GM12878 (cell line): ENCODE measurements at regions not wholly inside any gene's neighbourhood (a gene's known extent, or its start where the extent isn't known, plus 50 kb on each side); places are given as distances from the start of the nearest gene placed in this dataset.

Source experiments
- ATAC-seq: fragments of 200-7000 bp; cut with Tn5 transposase; 3 replicates; pipeline ENCODE4 v1.9.1; 2020; ENCODE audit warnings: mild to moderate bottlenecking, moderate library complexity
- BruUV-seq: library from RNA; stranded (reverse); fragments of 400-500 nt; replicated peaks from 2 replicates; lab custom pipeline; 2021; lab: Mats Ljungman, UMichigan
- CTCF ChIA-PET: fragments of 300-600 bp; sonication (Branson Sonifier 250); formaldehyde crosslinking; extraction: SDS; loops from one replicate; lab custom pipeline; 2021; ENCODE audit warnings: inconsistent platforms; lab: Yijun Ruan, JAX
- POLR2A ChIA-PET: fragments of 350-600 bp; formaldehyde crosslinking; extraction: SDS; loops from one replicate; lab custom pipeline; 2021; ENCODE audit warnings: inconsistent platforms; lab: Charles Lee
- RAD21 ChIA-PET: fragments of 300-600 bp; sonication (Branson Sonifier 250); formaldehyde crosslinking; loops from one replicate; lab custom pipeline; 2023; ENCODE audit warnings: antibody characterized with exemption; ENCODE audit not compliant: unreplicated experiment; lab: Charles Lee
- SMC1A ChIA-PET: fragments of 300-600 bp; sonication (Branson Sonifier 250); formaldehyde crosslinking; loops from one replicate; lab custom pipeline; 2023; ENCODE audit not compliant: unreplicated experiment, uncharacterized antibody; lab: Charles Lee
- DNase-seq: peaks from one replicate; pipeline ENCODE4 v3.0.0-alpha.2; 2011; ENCODE audit warnings: low read depth, low spot score
- FAIRE-seq: peaks from 3 replicates; lab custom pipeline; 2011; peaks lifted over from hg19 to GRCh38; lab: Jason Lieb, UNC
- H2AFZ ChIP-seq: 2 replicates; pipeline ENCODE4 v1.6.0; 2011; ENCODE audit warnings: low read depth, low read length, control low read depth; ENCODE audit not compliant: control insufficient read depth
- H3K27ac ChIP-seq: 2 replicates; pipeline ENCODE4 v1.5.1; 2011; ENCODE audit warnings: control low read depth; ENCODE audit not compliant: control insufficient read depth, insufficient read depth
- H3K27me3 ChIP-seq, 2 experiments: replicated peaks in 1 of 2; 2 replicates each; pipeline versions ENCODE4 v1.6.0 to v1.6.1; 2011; ENCODE audit warnings: low read length in 1 of 2; ENCODE audit not compliant: control insufficient read depth in 2 of 2, insufficient read depth in 2 of 2
- H3K36me3 ChIP-seq, 2 experiments: 2 replicates each; pipeline ENCODE4 v1.5.1; 2011; ENCODE audit warnings: low read length in 1 of 2; ENCODE audit not compliant: control insufficient read depth in 2 of 2, insufficient read depth in 2 of 2
- H3K4me1 ChIP-seq: 2 replicates; pipeline ENCODE4 v1.6.1; 2011; ENCODE audit warnings: mild to moderate bottlenecking, low read length, moderate library complexity, mixed read lengths; ENCODE audit not compliant: control insufficient read depth, insufficient read depth
- H3K4me2 ChIP-seq: 2 replicates; pipeline ENCODE4 v1.6.0; 2011; ENCODE audit warnings: control low read depth; ENCODE audit not compliant: control insufficient read depth, insufficient read depth
- H3K4me3 ChIP-seq: fragments of 200-600 bp; sonication (generic); 2 replicates; pipeline ENCODE4 v1.5.1; 2016
- H3K79me2 ChIP-seq: 2 replicates; pipeline ENCODE4 v1.6.0; 2011; ENCODE audit warnings: low read length; ENCODE audit not compliant: control insufficient read depth, insufficient read depth
- H3K9ac ChIP-seq: 2 replicates; pipeline ENCODE4 v1.8.0; 2011; ENCODE audit warnings: low read length, control low read depth, mixed read lengths; ENCODE audit not compliant: control insufficient read depth, insufficient read depth
- H3K9me3 ChIP-seq: replicated peaks from 3 replicates; pipeline ENCODE4 v1.5.1; 2011; ENCODE audit warnings: mild to moderate bottlenecking, low read length; ENCODE audit not compliant: control insufficient read depth, insufficient read depth
- H4K20me1 ChIP-seq: 2 replicates; pipeline ENCODE4 v1.6.0; 2011; ENCODE audit not compliant: control insufficient read depth, insufficient read depth
- CHD1 ChIP-seq: IDR thresholded peaks from 2 replicates; pipeline ENCODE4 v1.6.1; 2012; ENCODE audit warnings: low read depth, low read length, improper control_type of control experiment
- E2F4 ChIP-seq: IDR thresholded peaks from 2 replicates; pipeline ENCODE4 v1.6.1; 2012; ENCODE audit warnings: low read depth, low read length, improper control_type of control experiment
- EGR1 ChIP-seq, 2 experiments: IDR thresholded peaks; 1 replicate in 1 of 2; 2 replicates in 1 of 2; pipeline ENCODE4 v1.6.1; 2011 to 2012; ENCODE audit warnings: low read depth in 2 of 2, low read length in 2 of 2, borderline replicate concordance in 1 of 2, mild to moderate bottlenecking in 1 of 2, moderate library complexity in 1 of 2
- FOS ChIP-seq: IDR thresholded peaks from 3 replicates; pipeline ENCODE4 v1.6.1; 2011; ENCODE audit warnings: borderline replicate concordance; ENCODE audit not compliant: insufficient read length; ENCODE audit errors: extremely low read depth
- KDM1A ChIP-seq: fragments of 200-600 bp; sonication (generic); IDR thresholded peaks from 2 replicates; pipeline ENCODE4 v1.6.1; 2016; ENCODE audit warnings: borderline replicate concordance
- MAX ChIP-seq: IDR thresholded peaks from 2 replicates; pipeline ENCODE4 v1.6.1; 2012; ENCODE audit warnings: low read depth, low read length, improper control_type of control experiment
- MTA3 ChIP-seq: IDR thresholded peaks from 2 replicates; pipeline ENCODE4 v1.6.1; 2012; ENCODE audit warnings: low read length, inconsistent platforms, borderline replicate concordance
- MYC ChIP-seq: IDR thresholded peaks from 2 replicates; pipeline ENCODE4 v1.6.1; 2011; ENCODE audit warnings: mild to moderate bottlenecking, low read length, moderate library complexity, inconsistent platforms; ENCODE audit not compliant: insufficient read depth, insufficient replicate concordance, insufficient read length, severe bottlenecking
- NFIC ChIP-seq: IDR thresholded peaks from 2 replicates; pipeline ENCODE4 v1.6.1; 2012; ENCODE audit warnings: low read depth, mild to moderate bottlenecking, inconsistent platforms, low read length, moderate library complexity
- NR2C1 ChIP-seq: fragments of 450-650 bp; IDR thresholded peaks from 2 replicates; pipeline ENCODE4 v1.6.1; 2017; ENCODE audit warnings: antibody characterized with exemption, mild to moderate bottlenecking, moderate library complexity
- POLR2AphosphoS2 ChIP-seq: IDR thresholded peaks from 2 replicates; pipeline ENCODE4 v1.6.1; 2011; ENCODE audit warnings: low read depth, mild to moderate bottlenecking, low read length, improper control_type of control experiment, moderate library complexity
- POU2F2 ChIP-seq: IDR thresholded peaks from 3 replicates; pipeline ENCODE4 v1.6.1; 2011; ENCODE audit warnings: low read depth, mild to moderate bottlenecking, low read length, borderline replicate concordance
- RB1 ChIP-seq: fragments of 450-650 bp; formaldehyde crosslinking; IDR thresholded peaks from 2 replicates; pipeline ENCODE4 v1.6.1; 2017; ENCODE audit warnings: mild to moderate bottlenecking, borderline replicate concordance
- RBBP5 ChIP-seq: fragments of 200-600 bp; sonication (generic); conservative IDR thresholded peaks from 2 replicates; pipeline ENCODE4 v1.6.1; 2016
- SMARCA5 ChIP-seq: fragments of 450-650 bp; IDR thresholded peaks from 2 replicates; pipeline ENCODE4 v1.6.1; 2017; ENCODE audit warnings: mild to moderate bottlenecking
- YBX1 ChIP-seq: fragments of 450-650 bp; IDR thresholded peaks from 2 replicates; pipeline ENCODE4 v1.6.1; 2016; ENCODE audit warnings: antibody characterized with exemption
- ZNF24 ChIP-seq: fragments of 450-650 bp; IDR thresholded peaks from 2 replicates; pipeline ENCODE4 v1.6.1; 2017; ENCODE audit warnings: antibody characterized with exemption, mild to moderate bottlenecking
- ZZZ3 ChIP-seq: IDR thresholded peaks from 2 replicates; pipeline ENCODE4 v1.6.1; 2011; ENCODE audit warnings: low read depth; ENCODE audit not compliant: control insufficient read depth, insufficient read length
- WGBS: methylation state at CpG from one replicate; pipeline ENCODE4 v1.1.6; 2016; ENCODE audit warnings: low lambda C conversion rate; ENCODE audit not compliant: insufficient replicate concordance, insufficient coverage; ENCODE audit errors: missing lambda C conversion rate; 5-methylcytosine and 5-hydroxymethylcytosine counted together
- in situ Hi-C: fragments of 300-500 bp; cut with MboI; formaldehyde crosslinking; loops from 9 replicates; pipeline ENCODE4 v1.14.3; 2018; ENCODE audit warnings: mixed read lengths
- intact Hi-C: fragments of 100-400 bp; cut with micrococcal nuclease; formaldehyde crosslinking; loops from one replicate; pipeline ENCODE4 v1.14.2; 2022; ENCODE audit not compliant: unreplicated experiment

GRCh38 chr17:77396610-77397009, 255.8 kb downstream of the SEC14L1 start:
- WGBS = 90% methylated on average over 9 of the region's 9 CpGs
- ChIA-PET SMC1A (no interaction called here), POLR2A (no interaction called here), CTCF (interaction anchor here (1.3 to 1.4 kb wide), 2 partner anchors 14 to 34 kb away, joined by 3 to 4 read pairs; no protein-coding TSS in a partner anchor), RAD21 (no interaction called here)
- H3K4me1 ChIP-seq = peaks cover 11% of the 10 kb centered on the region
- no peak overlapping the region for H3K4me3 ChIP-seq
- no peaks in the 10 kb centered on the region for H3K9me3 ChIP-seq
- no peak for ATAC-seq
- no peaks in the 10 kb centered on the region for H3K27me3 ChIP-seq
- peaks cover 20% of the 10 kb centered on the region for H3K79me2 ChIP-seq
- no peak overlapping the region for H3K4me2 ChIP-seq
- H3K27ac ChIP-seq = no peak overlapping the region
- no peak for FAIRE-seq
- no peaks in the 10 kb centered on the region for H4K20me1 ChIP-seq
- H2AFZ ChIP-seq = no peak overlapping the region
- no TSS peak for BruUV-seq
- H3K9ac ChIP-seq = no peak overlapping the region
- in situ Hi-C loops = no loop called here
- no peak for DNase-seq
- no peak for TF ChIP-seq E2F4
- TF ChIP-seq, all 136 proteins: peak for 0
- intact Hi-C loops = no loop called here
- H3K36me3 ChIP-seq = peaks cover 0 to 5% of the 10 kb centered on the region in 2 experiments; a peak in 3 of 4 replicates

GRCh38 chr17:77398274-77398673, 257.5 kb downstream of the SEC14L1 start:
- Histone ChIP-seq H3K9me3 (no peaks in the 10 kb centered on the region), H2AFZ (no peak overlapping the region), H3K9ac (no peak overlapping the region), H3K79me2 (peaks cover 15% of the 10 kb centered on the region), H3K27me3 (no peaks in the 10 kb centered on the region), H3K36me3 (peaks cover 0 to 17% of the 10 kb centered on the region in 2 experiments; a peak in 3 of 4 replicates), H3K4me1 (peaks cover 11% of the 10 kb centered on the region), H3K4me2 (no peak overlapping the region), H3K27ac (no peak overlapping the region), H3K4me3 (no peak overlapping the region), H4K20me1 (no peaks in the 10 kb centered on the region)
- SMC1A ChIA-PET = no interaction called here
- POLR2A ChIA-PET = no interaction called here
- ATAC-seq (no peak), DNase-seq (no peak), FAIRE-seq (no peak)
- in situ Hi-C loops = no loop called here
- RAD21 ChIA-PET = no interaction called here
- intact Hi-C loops = no loop called here
- BruUV-seq = no TSS peak
- CTCF ChIA-PET = interaction anchor here (3.5 kb wide), 1 partner anchor 14 kb away, joined by 30 read pairs; no protein-coding TSS in a partner anchor
- WGBS = 76% methylated on average over 11 of the region's 11 CpGs
- TF ChIP-seq RB1 = no peak
- no peak for TF ChIP-seq EGR1 (IDR thresholded peaks at IDR 0.05; ENCODE audit: borderline replicate concordance in 1 of 2, low read depth in 2 of 2, low read length in 2 of 2)
- no peak for TF ChIP-seq SMARCA5
- no peak for TF ChIP-seq POLR2AphosphoS2
- TF ChIP-seq KDM1A = no peak
- TF ChIP-seq NR2C1 = no peak
- TF ChIP-seq ZZZ3 = no peak
- TF ChIP-seq POU2F2 = no peak
- no peak for TF ChIP-seq CHD1
- no peak for TF ChIP-seq ZNF24
- TF ChIP-seq YBX1 = no peak
- TF ChIP-seq FOS = no peak
- TF ChIP-seq NFIC = no peak
- no peak for TF ChIP-seq MAX
- no peak for TF ChIP-seq MTA3
- no peak for TF ChIP-seq MYC
- no peak for TF ChIP-seq RBBP5
